Stomach (tissue), 8 donors: ENCODE measurements at regions not wholly inside any gene's neighbourhood (a gene's known extent, or its start where the extent isn't known, plus 50 kb on each side); places are given as distances from the start of the nearest gene placed in this dataset.

Experiments
- DNase-seq, 2 donors: peaks; one replicate each; pipeline versions ENCODE4 v3.0.0 to v3.0.0-alpha.2; 2013 to 2019
- H3K27ac ChIP-seq, 5 donors: fragments of 200-600 bp in 4 of 5; sonication (generic) in 4 of 5; one replicate each; pipeline ENCODE4 v1.5.1; 2013 to 2019; ENCODE audit warnings: mild to moderate bottlenecking in 1 of 5, moderate library complexity in 1 of 5
- H3K27me3 ChIP-seq, 3 donors: fragments of 200-600 bp; sonication (generic); one replicate each; pipeline ENCODE4 v1.5.1; 2017 to 2019; ENCODE audit warnings: mixed run types in 1 of 3
- H3K36me3 ChIP-seq, 4 donors: fragments of 200-600 bp; sonication (generic); 1 replicate in 3 of 4; 2 replicates in 1 of 4; pipeline ENCODE4 v1.5.1; 2016 to 2019
- H3K4me1 ChIP-seq, 4 donors: fragments of 200-600 bp; sonication (generic); one replicate each; pipeline ENCODE4 v1.5.1; 2016 to 2019
- H3K4me3 ChIP-seq, 4 donors: fragments of 200-600 bp; sonication (generic) in 3 of 4; one replicate each; pipeline ENCODE4 v1.5.1; 2016 to 2019; ENCODE audit warnings: mild to moderate bottlenecking in 1 of 4
- H3K9me3 ChIP-seq, 4 donors: fragments of 200-600 bp; sonication (generic); one replicate each; pipeline ENCODE4 v1.5.1; 2016 to 2019
- EP300 ChIP-seq: sonication (generic); formaldehyde crosslinking; IDR thresholded peaks from one replicate; pipeline ENCODE4 v1.6.1; 2017; ENCODE audit warnings: antibody characterized with exemption
- POLR2A ChIP-seq, 4 donors: fragments of 450-650 bp; IDR thresholded peaks; one replicate each; pipeline ENCODE4 v1.6.1; 2016; ENCODE audit warnings: antibody characterized with exemption in 4 of 4, control low read depth in 2 of 4, mild to moderate bottlenecking in 1 of 4, moderate library complexity in 1 of 4
- POLR2AphosphoS5 ChIP-seq, 3 donors: sonication (generic); formaldehyde crosslinking; IDR thresholded peaks; one replicate each; pipeline ENCODE4 v1.6.1; 2016; ENCODE audit warnings: antibody characterized with exemption in 3 of 3
- WGBS, 5 donors: extraction: QIAGEN DNeasy Blood & Tissue Kit in 3 of 5; methylation state at CpG; one replicate each; pipeline versions ENCODE4 v1.1.5 to v1.1.7; 2013 to 2018; 5-methylcytosine and 5-hydroxymethylcytosine counted together
- intact Hi-C: fragments of 100-400 bp; cut with DNase I; formaldehyde crosslinking; loops from one replicate; pipeline ENCODE4 v1.15.1; 2023; ENCODE audit warnings: low total_unique reads
- TF ChIP-seq, protein P1 (sequence below), 7 experiments: fragments of 450-650 bp in 4 of 7; fragments of 200-600 bp in 3 of 7; sonication (generic) in 3 of 7; IDR thresholded peaks; one replicate each; pipeline ENCODE4 v1.5.1; 2016 to 2019; ENCODE audit warnings: antibody characterized with exemption in 7 of 7, control low read depth in 2 of 7, mild to moderate bottlenecking in 1 of 7
- donor health status: healthy with polysubstance abuse.
- donor health status: Bipolar disorder and iron deficiency.
- donor health status: healthy.

DNA sequence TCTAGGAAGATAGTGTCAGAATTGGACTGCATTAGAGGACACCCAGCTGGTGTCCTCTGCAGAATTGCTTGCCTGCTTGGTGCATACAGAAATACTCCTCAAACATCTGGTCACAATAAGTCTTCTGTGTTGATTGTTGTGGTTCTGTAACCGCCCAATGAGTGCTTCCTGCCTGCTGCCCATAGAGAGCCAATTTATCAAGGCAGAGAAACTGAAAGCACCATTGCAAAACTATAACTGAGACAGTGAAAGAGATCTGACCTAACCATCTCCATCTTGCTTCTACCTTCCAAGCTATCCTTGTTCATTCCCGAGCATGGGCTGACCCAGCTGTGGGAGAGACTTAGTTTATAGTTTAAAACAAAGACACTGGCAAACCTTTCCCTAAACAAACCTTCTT, 462.4 kb upstream of the RGS18 start:
- intact Hi-C loops, result no loop called here
- no peak for TF ChIP-seq EP300
- TF ChIP-seq POLR2AphosphoS5 (IDR thresholded peaks at IDR 0.05), result no peak
- TF ChIP-seq, protein P1, sequence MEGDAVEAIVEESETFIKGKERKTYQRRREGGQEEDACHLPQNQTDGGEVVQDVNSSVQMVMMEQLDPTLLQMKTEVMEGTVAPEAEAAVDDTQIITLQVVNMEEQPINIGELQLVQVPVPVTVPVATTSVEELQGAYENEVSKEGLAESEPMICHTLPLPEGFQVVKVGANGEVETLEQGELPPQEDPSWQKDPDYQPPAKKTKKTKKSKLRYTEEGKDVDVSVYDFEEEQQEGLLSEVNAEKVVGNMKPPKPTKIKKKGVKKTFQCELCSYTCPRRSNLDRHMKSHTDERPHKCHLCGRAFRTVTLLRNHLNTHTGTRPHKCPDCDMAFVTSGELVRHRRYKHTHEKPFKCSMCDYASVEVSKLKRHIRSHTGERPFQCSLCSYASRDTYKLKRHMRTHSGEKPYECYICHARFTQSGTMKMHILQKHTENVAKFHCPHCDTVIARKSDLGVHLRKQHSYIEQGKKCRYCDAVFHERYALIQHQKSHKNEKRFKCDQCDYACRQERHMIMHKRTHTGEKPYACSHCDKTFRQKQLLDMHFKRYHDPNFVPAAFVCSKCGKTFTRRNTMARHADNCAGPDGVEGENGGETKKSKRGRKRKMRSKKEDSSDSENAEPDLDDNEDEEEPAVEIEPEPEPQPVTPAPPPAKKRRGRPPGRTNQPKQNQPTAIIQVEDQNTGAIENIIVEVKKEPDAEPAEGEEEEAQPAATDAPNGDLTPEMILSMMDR (IDR thresholded peaks at IDR 0.05), result no peak
- TF ChIP-seq POLR2A (IDR thresholded peaks at IDR 0.05), result no peak
- 51 to 70% (median 64%) methylated on average over 2 of the region's 2 CpGs for WGBS, 5 donors

DNA sequence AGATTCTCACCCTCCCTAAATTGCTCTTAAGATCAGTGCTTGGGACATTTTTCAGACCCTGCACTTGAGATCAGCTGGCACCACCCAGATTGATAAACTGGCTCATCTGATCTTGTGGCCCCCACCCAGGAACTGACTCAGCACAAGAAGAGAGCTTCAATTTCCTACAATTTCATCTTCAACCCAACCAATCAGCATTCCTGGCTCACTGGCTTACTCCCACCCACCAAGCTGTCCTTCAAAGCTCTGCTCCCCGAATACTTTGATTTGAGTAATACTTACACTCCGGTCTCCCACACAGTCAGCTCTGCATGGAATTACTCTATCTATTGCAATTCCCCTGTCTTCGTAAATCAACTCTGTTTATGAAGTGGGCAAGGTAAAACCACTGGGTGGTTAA, 461.9 kb upstream of the RGS18 start:
- no peak for DNase-seq
- peaks cover 0 to 13% (median 8%) of the 10 kb centered on the region in 4 donors for H3K9me3 ChIP-seq
- H3K36me3 ChIP-seq, result no peaks in the 10 kb centered on the region
- no peaks in the 10 kb centered on the region for H3K4me1 ChIP-seq
- intact Hi-C loops, result no loop called here
- no peak for TF ChIP-seq EP300
- TF ChIP-seq POLR2AphosphoS5 (IDR thresholded peaks at IDR 0.05), result no peak
- TF ChIP-seq, protein P1 (IDR thresholded peaks at IDR 0.05), result no peak
- TF ChIP-seq POLR2A (IDR thresholded peaks at IDR 0.05), result no peak
- no peaks in the 10 kb centered on the region for H3K27me3 ChIP-seq
- no peak overlapping the region for H3K4me3 ChIP-seq
- no peak overlapping the region for H3K27ac ChIP-seq
- 81 to 91% (median 87%) methylated on average over 3 of the region's 3 CpGs for WGBS, 5 donors

More for the DNA sequence above, 462.4 kb upstream of the RGS18 start:
- Histone ChIP-seq H3K9me3 (peaks cover 0 to 13% (median 8%) of the 10 kb centered on the region in 4 donors), H3K4me1 (no peaks in the 10 kb centered on the region), H3K27ac (no peak overlapping the region), H3K36me3 (no peaks in the 10 kb centered on the region), H3K4me3 (no peak overlapping the region), H3K27me3 (no peaks in the 10 kb centered on the region)
- no peak for DNase-seq

DNA sequence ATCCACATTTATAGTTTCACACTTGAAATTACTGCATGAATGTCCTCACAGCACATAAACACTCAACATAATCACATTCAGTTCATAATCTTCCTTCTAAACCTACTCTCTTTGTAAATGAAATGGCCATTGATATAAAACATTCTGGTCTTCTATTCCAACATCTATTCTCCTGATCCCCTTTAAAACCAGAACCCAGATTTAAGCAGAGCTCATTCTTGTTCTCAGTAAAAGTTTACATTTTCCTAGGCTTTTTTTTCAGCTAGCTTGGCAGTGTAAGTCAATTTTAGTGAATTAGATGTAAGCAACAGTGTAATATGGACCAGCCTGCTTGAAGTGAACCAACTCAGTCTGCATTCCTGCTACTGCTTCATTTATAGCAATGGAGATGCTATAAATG, 460.7 kb upstream of the RGS18 start:
- Histone ChIP-seq H3K9me3 (peaks cover 0 to 9% (median 5%) of the 10 kb centered on the region in 4 donors), H3K36me3 (no peaks in the 10 kb centered on the region), H3K4me1 (no peaks in the 10 kb centered on the region), H3K27me3 (no peaks in the 10 kb centered on the region), H3K27ac (no peak overlapping the region), H3K4me3 (no peak overlapping the region)
- intact Hi-C loops, result no loop called here
- no peak for DNase-seq
- TF ChIP-seq POLR2A (IDR thresholded peaks at IDR 0.05), result no peak
- TF ChIP-seq, protein P1 (IDR thresholded peaks at IDR 0.05), result no peak
- no peak for TF ChIP-seq EP300
- no peak for TF ChIP-seq POLR2AphosphoS5 (IDR thresholded peaks at IDR 0.05)

DNA sequence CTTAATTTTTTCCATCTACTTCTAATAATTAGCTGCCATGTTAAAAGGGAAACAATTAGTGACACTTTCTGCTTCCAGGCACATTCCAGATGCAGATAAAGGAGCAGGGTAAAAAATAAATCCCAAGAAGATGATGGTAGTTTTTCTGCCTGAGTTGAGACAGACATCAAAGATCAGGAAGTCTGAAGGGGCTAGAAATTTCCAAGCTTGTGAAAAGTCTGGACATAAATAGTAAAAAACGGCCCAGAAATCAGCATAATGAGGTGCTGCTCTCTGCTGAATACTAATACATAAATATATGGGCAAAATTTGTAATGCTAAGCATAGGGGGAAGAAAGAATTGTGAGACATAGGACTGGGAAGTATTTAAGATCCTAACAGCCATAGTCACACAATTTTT, 460.0 kb upstream of the RGS18 start:
- DNase-seq, result no peak
- no peak overlapping the region for H3K27ac ChIP-seq
- H3K9me3 ChIP-seq, result peaks cover 0 to 6% (median under 1%) of the 10 kb centered on the region in 4 donors
- no peak overlapping the region for H3K4me3 ChIP-seq
- TF ChIP-seq, protein P1 (IDR thresholded peaks at IDR 0.05), result no peak
- TF ChIP-seq POLR2A (IDR thresholded peaks at IDR 0.05) (no peak), EP300 (no peak), POLR2AphosphoS5 (IDR thresholded peaks at IDR 0.05) (no peak)
- WGBS, 5 donors, result 31 to 59% (median 50%) methylated on average over 1 of the region's 1 CpG
- intact Hi-C loops, result no loop called here
- no peaks in the 10 kb centered on the region for H3K36me3 ChIP-seq
- no peaks in the 10 kb centered on the region for H3K27me3 ChIP-seq
- H3K4me1 ChIP-seq, result no peaks in the 10 kb centered on the region
